H9 (cell line): ENCODE measurements at regions not wholly inside any gene's neighbourhood (a gene's known extent, or its start where the extent isn't known, plus 50 kb on each side); places are given as distances from the start of the nearest gene placed in this dataset.

Experiments used
- DNase-seq: peaks from one replicate; pipeline ENCODE4 v3.0.0-alpha.2; 2017
- H2AFZ ChIP-seq: one replicate; pipeline ENCODE4 v1.6.1; 2013; ENCODE audit warnings: mild to moderate bottlenecking, low read length, control low read depth, moderate library complexity
- H2AK5ac ChIP-seq: 2 replicates; pipeline ENCODE4 v1.6.1; 2013; ENCODE audit warnings: low read length, control low read depth, mixed read lengths; ENCODE audit not compliant: insufficient read length
- H2BK120ac ChIP-seq: one replicate; pipeline ENCODE4 v1.6.1; 2013; ENCODE audit warnings: low read depth, mild to moderate bottlenecking, low read length, control low read depth, inconsistent platforms; ENCODE audit not compliant: poor library complexity, severe bottlenecking
- H2BK12ac ChIP-seq: 2 replicates; pipeline ENCODE4 v1.6.1; 2013; ENCODE audit warnings: low read length, control low read depth, mixed read lengths, low read depth; ENCODE audit not compliant: insufficient read length
- H2BK15ac ChIP-seq: 2 replicates; pipeline ENCODE4 v1.6.1; 2013; ENCODE audit warnings: low read depth, low read length, control low read depth
- H2BK20ac ChIP-seq: one replicate; pipeline ENCODE4 v1.6.1; 2013; ENCODE audit warnings: low read depth, mild to moderate bottlenecking, low read length, control low read depth, inconsistent platforms; ENCODE audit not compliant: poor library complexity, severe bottlenecking
- H2BK5ac ChIP-seq: 2 replicates; pipeline ENCODE4 v1.6.1; 2013; ENCODE audit warnings: low read length, control low read depth, mixed read lengths; ENCODE audit not compliant: insufficient read length
- H3K14ac ChIP-seq: 2 replicates; pipeline ENCODE4 v1.6.1; 2013; ENCODE audit warnings: low read length, control low read depth; ENCODE audit not compliant: insufficient read depth
- H3K18ac ChIP-seq: 2 replicates; pipeline ENCODE4 v1.6.1; 2013; ENCODE audit warnings: low read depth, mild to moderate bottlenecking, mixed read lengths, low read length, control low read depth; ENCODE audit not compliant: insufficient read length
- H3K23ac ChIP-seq: 2 replicates; pipeline ENCODE4 v1.6.1; 2013; ENCODE audit warnings: low read length, control low read depth, mixed read lengths, low read depth; ENCODE audit not compliant: insufficient read length
- H3K23me2 ChIP-seq: 2 replicates; pipeline ENCODE4 v1.6.1; 2013; ENCODE audit warnings: low read depth, mild to moderate bottlenecking, mixed read lengths, low read length, control low read depth; ENCODE audit not compliant: insufficient read length, poor library complexity, severe bottlenecking
- H3K27ac ChIP-seq: 2 replicates; pipeline ENCODE4 v1.5.1; 2013; ENCODE audit warnings: low read length, control low read depth, mixed read lengths, low read depth; ENCODE audit not compliant: insufficient read length
- H3K27me3 ChIP-seq: 2 replicates; pipeline ENCODE4 v1.6.1; 2013; ENCODE audit warnings: low read length, control low read depth, inconsistent platforms; ENCODE audit not compliant: insufficient read depth
- H3K4ac ChIP-seq: 2 replicates; pipeline ENCODE4 v1.6.1; 2013; ENCODE audit warnings: low read depth, mild to moderate bottlenecking, control low read depth, inconsistent platforms, low read length, moderate library complexity
- H3K4me1 ChIP-seq: 2 replicates; pipeline ENCODE4 v1.6.1; 2013; ENCODE audit warnings: low read length, control low read depth, inconsistent platforms; ENCODE audit not compliant: insufficient read depth
- H3K4me2 ChIP-seq: 2 replicates; pipeline ENCODE4 v1.6.1; 2013; ENCODE audit warnings: low read length, control low read depth, mixed read lengths; ENCODE audit not compliant: insufficient read length, insufficient read depth
- H3K56ac ChIP-seq: 2 replicates; pipeline ENCODE4 v1.6.1; 2013; ENCODE audit warnings: low read depth, mild to moderate bottlenecking, mixed read lengths, low read length, control low read depth; ENCODE audit not compliant: insufficient read length
- H3K79me1 ChIP-seq: 2 replicates; pipeline ENCODE4 v1.6.1; 2013; ENCODE audit warnings: low read depth, mild to moderate bottlenecking, moderate library complexity, low read length, control low read depth, inconsistent platforms; ENCODE audit not compliant: insufficient read depth, poor library complexity, severe bottlenecking
- H3K79me2 ChIP-seq: 2 replicates; pipeline ENCODE4 v1.6.1; 2013; ENCODE audit warnings: low read length, control low read depth, inconsistent platforms; ENCODE audit not compliant: insufficient read depth
- H3K9ac ChIP-seq: 2 replicates; pipeline ENCODE4 v1.6.1; 2013; ENCODE audit warnings: low read length, control low read depth, mixed read lengths; ENCODE audit not compliant: insufficient read length; ENCODE audit errors: extremely low read depth
- H3K9me3 ChIP-seq: one replicate; pipeline ENCODE4 v1.6.1; 2013; ENCODE audit warnings: low read depth, low read length, inconsistent platforms; ENCODE audit not compliant: control insufficient read depth
- H3T11ph ChIP-seq: one replicate; pipeline ENCODE4 v1.6.1; 2013; ENCODE audit warnings: mild to moderate bottlenecking, low read length, control low read depth, inconsistent platforms
- H4K20me1 ChIP-seq: one replicate; pipeline ENCODE4 v1.6.1; 2013; ENCODE audit not compliant: control insufficient read depth, insufficient read length, insufficient read depth
- H4K5ac ChIP-seq: 2 replicates; pipeline ENCODE4 v1.6.1; 2013; ENCODE audit warnings: low read depth, mild to moderate bottlenecking, mixed read lengths, low read length, control low read depth; ENCODE audit not compliant: insufficient read length
- H4K8ac ChIP-seq: replicated peaks from 2 replicates; pipeline ENCODE4 v1.6.1; 2013; ENCODE audit warnings: low read length, control low read depth, mixed read lengths, low read depth; ENCODE audit not compliant: insufficient read length
- H4K91ac ChIP-seq: 2 replicates; pipeline ENCODE4 v1.6.1; 2013; ENCODE audit warnings: low read depth, mild to moderate bottlenecking, moderate library complexity, mixed read lengths, low read length, control low read depth; ENCODE audit not compliant: insufficient read length
- H3K27ac Mint-ChIP-seq, 3 experiments: 2 replicates in 2 of 3; 3 replicates in 1 of 3; pipeline ENCODE4 v1.8.0; 2020 to 2021; ENCODE audit warnings: mixed read lengths in 3 of 3, mild to moderate bottlenecking in 1 of 3, moderate library complexity in 1 of 3
- H3K27me3 Mint-ChIP-seq: 2 replicates; pipeline ENCODE4 v1.8.0; 2021; ENCODE audit warnings: low read depth, mild to moderate bottlenecking, moderate library complexity, mixed read lengths
- H3K36me3 Mint-ChIP-seq, 3 experiments: 2 replicates in 2 of 3; 3 replicates in 1 of 3; pipeline ENCODE4 v1.8.0; 2020 to 2021; ENCODE audit warnings: low read depth in 3 of 3, mixed read lengths in 3 of 3; ENCODE audit not compliant: insufficient read depth in 1 of 3
- H3K4me1 Mint-ChIP-seq, 2 experiments: 2 replicates each; pipeline ENCODE4 v1.8.0; 2020; ENCODE audit warnings: mixed read lengths in 2 of 2
- H3K4me3 Mint-ChIP-seq, 2 experiments: 2 replicates in 1 of 2; 3 replicates in 1 of 2; pipeline ENCODE4 v1.8.0; 2020 to 2021; ENCODE audit warnings: mild to moderate bottlenecking in 2 of 2, mixed read lengths in 2 of 2, moderate library complexity in 1 of 2
- H3K9me3 Mint-ChIP-seq, 2 experiments: 2 replicates in 1 of 2; 3 replicates in 1 of 2; pipeline ENCODE4 v1.8.0; 2020; ENCODE audit warnings: mild to moderate bottlenecking in 2 of 2, mixed read lengths in 2 of 2, moderate library complexity in 1 of 2
- CTCF ChIP-seq: fragments of 200-600 bp; sonication (generic); conservative IDR thresholded peaks from 3 replicates; pipeline ENCODE4 v1.8.0; 2021; ENCODE audit warnings: antibody characterized with exemption, mild to moderate bottlenecking
- WGBS: extraction: QIAGEN DNeasy Blood & Tissue Kit; methylation state at CpG from one replicate; pipeline ENCODE4 v1.1.7; 2013; ENCODE audit warnings: missing lambda C conversion rate, low lambda C conversion rate, mixed read lengths; ENCODE audit not compliant: insufficient read length; ENCODE audit errors: extremely low coverage; 5-methylcytosine and 5-hydroxymethylcytosine counted together

GRCh38 chr15:96462768-96463750, 132.6 kb downstream of the NR2F2 start:
- no peak overlapping the region for H2AK5ac ChIP-seq
- H4K8ac ChIP-seq = no peak overlapping the region
- no CpG with 5 or more reads among the region's 21 CpGs for whole genome bisulfite sequencing
- no peak overlapping the region for H3K56ac ChIP-seq
- no peaks in the 10 kb centered on the region for H3K79me2 ChIP-seq
- no peak overlapping the region for H2BK15ac ChIP-seq
- Mint-ChIP-seq H3K27me3 (peaks cover 18% of the 10 kb centered on the region), H3K9me3 (no peaks in the 10 kb centered on the region; a peak in 2 of 5 replicates), H3K36me3 (no peaks in the 10 kb centered on the region), H3K4me1 (no peaks in the 10 kb centered on the region), H3K27ac (no peak overlapping the region), H3K4me3 (no peak overlapping the region)
- H2BK5ac ChIP-seq = no peak overlapping the region
- H2AFZ ChIP-seq = no peak overlapping the region
- no peaks in the 10 kb centered on the region for H3K9me3 ChIP-seq
- H3K79me1 ChIP-seq = no peaks in the 10 kb centered on the region
- DNase-seq = no peak
- H2BK120ac ChIP-seq = no peak overlapping the region
- no peak overlapping the region for H3K4ac ChIP-seq
- no peaks in the 10 kb centered on the region for H3K4me1 ChIP-seq
- no peak overlapping the region for H3K18ac ChIP-seq
- H3K27ac ChIP-seq = no peak overlapping the region
- no peak overlapping the region for H3K9ac ChIP-seq
- no peak overlapping the region for H4K5ac ChIP-seq
- no peak overlapping the region for H3K4me2 ChIP-seq
- no peaks in the 10 kb centered on the region for H4K20me1 ChIP-seq
- H4K91ac ChIP-seq = no peak overlapping the region
- no peaks in the 10 kb centered on the region for H3K27me3 ChIP-seq
- H3K14ac ChIP-seq = no peak overlapping the region
- no peaks in the 10 kb centered on the region for H3K23me2 ChIP-seq
- no peak for TF ChIP-seq CTCF
- no peak overlapping the region for H3T11ph ChIP-seq
- no peak overlapping the region for H2BK12ac ChIP-seq
- no peak overlapping the region for H3K23ac ChIP-seq
- H2BK20ac ChIP-seq = no peak overlapping the region
